ENCODE measurements at regions not wholly inside any gene's neighbourhood (a gene's known extent, or its start where the extent isn't known, plus 50 kb on each side); places are given as distances from the start of the nearest gene placed in this dataset.

DNA sequence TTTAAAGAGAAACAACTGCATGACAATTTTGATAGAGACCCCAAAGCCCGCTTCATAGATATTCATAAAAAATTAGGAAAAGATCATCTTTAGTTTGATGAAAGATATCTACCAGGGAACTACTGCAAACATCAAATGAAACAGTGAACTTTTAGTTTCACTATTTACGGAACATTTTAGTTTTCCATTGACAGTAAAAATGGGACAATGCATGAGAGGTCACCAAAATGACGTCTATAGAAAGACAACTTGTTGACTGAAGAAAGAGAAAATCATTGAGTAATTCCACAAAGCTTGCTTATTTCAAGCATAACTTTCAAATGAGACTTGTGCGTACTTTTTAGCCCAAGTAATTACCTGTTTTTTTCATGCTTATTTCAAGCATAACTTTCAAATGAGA, 411.4 kb downstream of the HLX start:
- TF ChIP-seq POLR2A (IDR thresholded peaks at IDR 0.05), result no peak
- TF ChIP-seq CTCF (IDR thresholded peaks at IDR 0.05), result no peak
